RKO (cell line): ENCODE measurements at regions not wholly inside any gene's neighbourhood (a gene's known extent, or its start where the extent isn't known, plus 50 kb on each side); places are given as distances from the start of the nearest gene placed in this dataset.
A peak's percentile ranks its signal among the peaks of the same experiment; 100 is the strongest.
"Not testable (repeated sequence)": the region's sequence is repeated elsewhere in the genome, so short reads cannot be mapped to it uniquely, and the experiment has no call there.

Experiments
- DNase-seq: peaks from one replicate; pipeline ENCODE4 v3.0.0-alpha.2; 2016; ENCODE audit warnings: low spot score

DNA sequence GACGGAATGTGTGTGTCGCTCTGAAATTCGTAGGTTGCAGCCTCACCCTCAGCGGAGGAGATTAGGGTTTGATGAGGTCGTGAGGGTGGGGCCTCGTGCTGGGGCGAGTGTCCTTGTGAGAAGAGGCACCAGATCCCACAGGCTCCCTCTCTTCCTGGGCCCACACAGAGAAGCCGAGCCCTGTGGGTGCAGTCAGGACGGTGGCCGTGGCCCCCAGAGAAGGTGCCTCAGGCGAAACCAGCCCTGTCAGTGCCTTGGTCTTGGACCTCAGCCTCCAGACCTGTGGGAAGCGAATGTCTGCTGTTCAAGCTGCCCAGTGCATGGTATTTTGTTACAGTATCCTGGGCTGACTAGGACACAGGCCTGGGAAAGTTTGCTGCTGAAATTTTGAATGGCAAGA, 108.0 kb upstream of the ALKAL2 start:
- DNase-seq, result no peak

DNA sequence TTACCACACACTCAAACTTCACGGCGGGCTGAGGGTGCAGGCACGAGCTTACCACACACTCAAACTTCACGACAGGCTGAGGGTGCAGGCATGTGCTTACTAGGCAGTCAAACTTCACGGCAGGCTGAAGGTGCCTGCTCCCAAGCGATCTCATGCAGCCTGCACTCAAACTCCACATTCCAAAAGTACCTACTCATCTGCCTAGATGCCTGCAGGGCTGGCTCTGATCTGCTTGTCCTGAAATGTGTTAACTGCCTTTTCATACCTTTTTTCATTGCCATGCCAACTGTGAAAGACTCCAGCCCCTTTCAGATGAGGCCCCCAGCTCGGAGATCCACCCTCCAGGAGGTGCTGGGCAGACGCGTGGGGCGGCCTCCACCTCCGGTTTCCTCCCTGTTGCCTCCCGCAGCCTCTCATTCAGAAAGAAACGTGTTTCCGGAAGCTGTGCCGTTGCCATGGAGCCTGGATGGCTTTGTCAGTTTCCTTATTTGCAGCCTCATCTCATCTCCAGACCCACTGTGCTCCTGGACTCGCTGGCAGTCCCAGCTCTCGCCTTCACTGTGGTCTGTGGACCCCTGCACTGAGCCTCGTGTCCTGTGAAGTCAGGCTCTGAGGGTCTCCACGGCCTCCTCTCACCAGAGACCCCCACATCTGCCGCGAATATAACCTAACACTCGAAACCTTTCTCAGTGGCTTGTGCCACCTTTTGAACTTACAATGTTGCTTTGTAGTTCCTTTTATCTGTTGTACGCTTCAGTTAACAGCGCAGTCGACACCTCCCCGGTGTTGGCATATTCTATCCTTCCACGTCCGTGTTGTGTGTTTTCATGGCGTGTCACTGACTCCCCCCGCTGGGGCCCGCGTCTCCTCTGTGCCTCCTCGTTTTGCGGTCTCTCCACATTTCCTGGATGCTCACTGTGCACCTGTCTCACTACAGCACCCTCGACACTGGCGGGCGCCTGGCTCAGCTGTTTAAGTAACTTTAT, 106.1 kb upstream of the ALKAL2 start:
- DNase-seq, result peak; percentile 45

DNA sequence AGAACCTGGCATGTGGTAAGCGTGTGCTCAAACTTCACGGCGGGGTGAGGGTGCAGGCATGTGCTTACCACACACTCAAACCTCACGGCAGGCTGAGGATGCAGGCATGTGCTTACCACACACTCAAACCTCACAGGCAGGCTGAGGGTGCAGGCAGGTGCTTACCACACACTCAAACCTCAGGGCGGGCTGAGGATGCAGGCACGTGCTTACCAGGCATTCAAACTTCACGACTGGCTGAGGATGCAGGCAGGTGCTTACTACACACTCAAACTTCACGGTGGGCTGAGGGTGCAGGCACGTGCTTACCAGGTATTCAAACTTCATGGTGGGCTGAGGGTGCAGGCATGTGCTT, 105.0 kb upstream of the ALKAL2 start:
- DNase-seq, result no peak

DNA sequence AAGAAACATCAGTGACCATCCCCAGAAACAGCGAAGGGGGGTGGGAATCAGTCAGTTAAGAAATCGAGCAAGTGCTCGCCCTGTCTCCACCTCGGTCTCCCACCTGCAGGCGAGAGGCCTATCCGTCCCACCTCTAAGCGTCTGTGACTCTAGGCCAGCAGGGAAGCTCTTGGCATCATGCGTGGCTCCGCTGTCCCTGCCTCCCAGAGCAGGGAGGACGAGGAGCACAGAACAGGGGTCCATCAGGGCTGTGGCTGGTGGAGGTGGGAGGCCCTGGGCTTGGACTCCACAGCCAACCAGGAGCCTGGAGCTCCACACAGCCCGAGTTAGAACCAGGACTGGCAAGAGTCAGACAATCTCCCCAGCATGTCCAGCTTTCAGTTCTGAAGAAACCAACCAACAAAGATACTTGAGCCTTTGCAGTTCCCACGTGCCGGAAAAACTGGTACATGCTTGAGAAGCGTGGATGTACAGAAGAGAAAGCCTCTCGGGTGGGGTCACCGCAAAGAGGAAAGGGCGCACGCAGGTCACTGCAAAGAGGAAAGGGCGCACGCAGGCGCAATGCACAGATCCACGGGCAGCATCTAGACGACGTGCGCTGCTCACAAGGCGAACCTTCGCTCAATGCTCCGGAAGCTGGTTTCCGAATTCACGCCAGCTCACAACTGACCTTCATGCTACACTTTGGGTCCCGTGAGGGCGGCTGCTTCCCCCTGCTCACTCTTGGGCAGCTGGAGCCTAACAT, 104.5 kb upstream of the ALKAL2 start:
- no peak for DNase-seq

DNA sequence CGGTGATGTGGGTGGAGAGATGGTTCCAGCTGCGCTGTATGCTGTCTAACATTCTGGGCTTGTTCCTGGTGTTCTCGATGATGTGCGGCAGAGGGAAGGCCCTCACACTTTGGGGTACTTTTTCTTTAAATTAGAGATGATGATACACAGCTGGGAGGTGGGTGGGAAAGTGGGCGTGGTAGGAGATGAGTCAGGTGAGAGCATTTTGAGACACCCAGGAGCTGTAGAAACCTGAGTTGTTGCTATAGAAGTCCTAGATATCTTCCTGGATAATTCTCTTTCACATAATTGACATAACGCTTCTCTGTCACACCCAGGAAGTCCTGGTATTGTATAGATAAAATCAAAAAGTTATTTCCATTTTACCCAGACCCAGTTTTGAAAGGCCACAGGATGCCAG, 103.8 kb upstream of the ALKAL2 start:
- no peak for DNase-seq

DNA sequence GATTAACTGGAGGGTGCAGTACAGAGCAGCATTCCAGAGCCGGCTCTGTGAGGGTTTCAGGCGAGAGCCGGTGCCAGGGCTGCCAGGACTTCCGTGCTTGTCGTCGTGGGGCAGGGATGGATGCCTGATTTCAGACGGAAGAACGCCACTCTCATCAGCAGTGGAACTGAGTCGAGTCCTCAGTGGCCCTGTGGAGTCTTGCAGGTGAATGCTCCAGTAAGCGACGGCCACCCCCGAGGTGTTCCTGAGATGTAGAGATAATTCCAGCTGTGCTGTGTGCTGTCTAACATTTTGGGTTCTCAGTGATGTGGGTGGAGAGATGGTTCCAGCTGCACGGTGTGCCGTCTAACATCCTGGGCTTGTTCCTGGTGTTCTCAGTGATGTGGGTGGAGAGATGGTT, 103.1 kb upstream of the ALKAL2 start:
- DNase-seq, result no peak

DNA sequence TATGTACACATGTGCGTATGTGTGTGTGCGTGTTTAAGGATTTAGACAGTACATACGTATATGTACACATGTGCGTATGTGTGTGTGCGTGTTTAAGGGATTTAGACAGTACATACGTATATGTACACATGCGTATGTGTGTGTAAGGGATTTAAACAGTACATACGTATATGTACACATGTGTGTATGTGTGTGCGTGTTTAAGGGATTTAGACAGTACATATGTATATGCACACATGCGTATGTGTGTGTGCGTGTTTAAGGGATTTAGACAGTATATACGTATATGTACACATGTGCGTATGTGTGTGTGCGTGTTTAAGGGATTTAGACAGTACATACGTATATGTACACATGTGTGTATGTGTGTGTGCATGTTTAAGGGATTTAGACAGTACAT, 102.1 kb upstream of the ALKAL2 start:
- not testable (repeated sequence) for DNase-seq

DNA sequence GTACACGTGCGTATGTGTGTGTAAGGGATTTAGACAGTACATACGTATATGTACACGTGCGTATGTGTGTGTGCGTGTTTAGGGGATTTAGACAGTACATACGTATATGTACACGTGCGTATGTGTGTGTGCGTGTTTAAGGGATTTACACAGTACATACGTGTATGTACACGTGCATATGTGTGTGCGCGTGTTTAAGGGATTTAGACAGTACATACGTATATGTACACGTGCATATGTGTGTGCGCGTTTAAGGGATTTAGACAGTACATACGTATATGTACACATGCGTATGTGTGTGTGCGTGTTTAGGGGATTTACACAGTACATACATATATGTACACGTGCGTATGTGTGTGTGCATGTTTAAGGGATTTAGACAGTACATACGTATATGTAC, 100.9 kb upstream of the ALKAL2 start:
- DNase-seq, result not testable (repeated sequence)

DNA sequence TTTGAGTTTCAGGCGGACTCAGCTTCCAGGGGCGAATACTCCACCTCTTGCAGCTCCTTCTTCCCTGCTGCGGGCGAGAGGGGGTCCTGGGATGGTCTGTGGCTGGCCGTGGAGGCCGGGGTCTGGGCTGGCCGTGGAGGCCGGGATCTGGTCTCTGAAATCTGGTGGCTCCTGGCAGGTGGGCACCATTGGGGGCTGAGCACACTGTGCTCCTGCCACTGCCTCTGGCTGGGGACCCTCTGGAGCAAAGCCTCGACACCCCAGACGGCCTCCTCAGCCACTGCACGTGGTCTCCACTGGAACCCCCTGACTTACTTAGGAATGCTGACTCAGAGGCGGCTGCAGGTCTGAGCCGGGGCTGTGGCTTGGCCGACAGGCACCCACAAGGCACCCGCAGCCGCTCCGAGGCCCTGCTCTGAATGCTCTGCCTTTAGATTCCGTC, 100.1 kb upstream of the ALKAL2 start:
- DNase-seq, result no peak

DNA sequence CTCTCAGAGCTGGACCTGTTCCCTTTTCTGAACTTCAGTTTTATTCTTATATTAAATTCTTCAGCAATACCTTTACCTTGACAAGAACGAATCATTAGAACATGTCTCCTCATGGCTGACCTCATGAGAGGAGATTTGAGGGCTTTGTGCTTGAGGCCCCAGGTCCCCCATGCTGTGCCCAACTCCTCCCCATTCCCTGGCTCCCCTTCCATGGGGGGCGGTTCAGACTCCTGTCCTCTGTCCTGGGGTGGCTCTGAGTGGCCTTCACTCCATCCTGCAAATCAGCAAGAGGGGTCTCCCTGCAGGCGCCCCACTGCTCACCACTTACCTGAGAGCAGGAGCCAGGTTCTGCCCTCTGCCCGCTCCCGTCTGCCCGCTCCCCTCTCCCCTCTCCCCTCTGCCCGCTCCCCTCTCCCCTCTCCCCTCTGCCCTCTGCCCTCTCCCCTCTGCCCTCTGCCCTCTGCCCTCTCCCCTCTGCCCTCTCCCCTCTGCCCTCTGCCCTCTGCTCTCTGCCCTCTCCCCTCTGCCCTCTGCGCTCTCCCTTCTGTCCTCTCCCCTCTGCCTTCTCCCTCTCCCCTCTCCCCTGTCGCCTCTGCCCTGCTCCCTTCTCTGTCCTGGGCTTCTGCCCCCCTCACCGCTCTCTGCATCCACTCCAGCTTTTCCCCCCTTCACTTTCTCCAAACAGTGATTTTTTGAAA, 98.7 kb upstream of the ALKAL2 start:
- no peak for DNase-seq

DNA sequence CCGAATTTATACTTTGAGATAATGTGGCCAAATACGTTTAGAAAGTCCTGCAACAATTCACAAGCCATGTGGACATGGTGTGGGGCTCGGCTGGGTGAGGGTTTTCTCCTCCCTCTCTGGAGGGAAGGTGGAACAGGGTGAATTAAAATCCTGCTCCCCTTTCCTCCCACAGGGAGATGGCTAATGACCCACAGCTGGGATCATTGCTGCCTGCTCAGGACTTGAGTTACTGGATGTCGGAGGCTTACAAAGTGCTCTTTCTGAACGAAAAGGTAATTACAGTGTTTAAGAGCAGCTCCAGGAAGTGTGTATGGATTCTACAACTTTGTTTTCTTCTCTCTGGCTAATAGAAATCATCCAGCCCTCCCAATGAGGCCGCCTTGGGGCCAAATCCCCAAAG, 97.9 kb upstream of the ALKAL2 start:
- DNase-seq, result no peak

DNA sequence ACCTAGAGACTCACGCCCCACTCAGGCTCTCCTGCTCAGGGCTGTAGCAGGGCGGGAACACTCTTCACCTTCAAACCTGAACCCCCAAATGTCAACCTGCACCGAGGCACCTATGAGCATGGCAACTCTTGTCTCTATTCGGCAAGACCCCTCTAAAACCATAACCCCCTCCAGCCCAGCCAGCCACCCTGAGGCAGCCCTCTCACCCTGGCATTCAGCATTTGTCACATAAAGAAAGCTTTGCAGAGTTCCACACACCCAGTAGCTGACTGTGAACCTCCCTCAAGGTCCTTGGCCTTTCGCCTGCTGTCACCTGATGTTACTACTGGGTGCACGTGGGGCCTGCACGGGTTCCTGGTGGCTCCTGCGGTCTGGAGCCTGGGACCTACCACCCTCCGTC, 97.2 kb upstream of the ALKAL2 start:
- no peak for DNase-seq

DNA sequence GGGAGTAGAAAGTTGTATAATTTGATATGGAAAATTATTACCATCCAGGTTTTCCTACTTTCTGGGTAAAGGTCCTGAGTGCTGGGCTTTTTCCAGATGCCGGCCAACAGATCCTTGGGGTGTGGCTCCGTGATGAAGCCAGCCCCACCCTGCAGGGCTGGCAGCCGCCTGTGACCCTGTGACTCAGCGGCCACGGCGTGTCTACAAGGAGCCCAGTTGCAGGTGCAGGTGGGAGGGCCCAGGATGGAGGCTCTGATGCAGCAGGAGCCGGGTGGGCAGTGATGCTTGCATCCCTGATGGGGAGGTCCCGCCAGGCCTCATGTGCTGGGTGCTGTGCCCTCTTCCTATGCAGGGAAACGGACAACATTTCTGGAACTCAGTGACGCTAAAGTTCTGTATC, 96.0 kb upstream of the ALKAL2 start:
- DNase-seq, result no peak

DNA sequence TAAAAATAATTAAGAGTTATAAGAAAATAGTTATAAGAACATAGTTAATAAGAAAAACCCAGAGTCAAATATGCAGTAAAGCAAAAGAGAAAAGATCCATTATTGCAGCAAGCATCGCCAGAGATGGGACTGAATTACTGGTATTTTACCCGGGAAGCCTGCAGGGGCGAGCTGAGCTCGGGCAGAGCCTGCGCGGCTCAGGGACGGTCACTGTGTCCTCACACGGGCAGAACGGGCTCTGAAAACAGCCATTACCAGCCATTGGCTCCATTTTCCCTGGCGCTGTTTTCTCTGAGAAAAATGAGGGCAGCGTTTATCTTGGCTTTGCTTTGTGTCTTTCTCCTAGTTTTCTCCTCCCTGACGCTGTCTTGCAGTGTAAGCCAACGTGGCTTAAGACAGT, 95.3 kb upstream of the ALKAL2 start:
- DNase-seq, result no peak

DNA sequence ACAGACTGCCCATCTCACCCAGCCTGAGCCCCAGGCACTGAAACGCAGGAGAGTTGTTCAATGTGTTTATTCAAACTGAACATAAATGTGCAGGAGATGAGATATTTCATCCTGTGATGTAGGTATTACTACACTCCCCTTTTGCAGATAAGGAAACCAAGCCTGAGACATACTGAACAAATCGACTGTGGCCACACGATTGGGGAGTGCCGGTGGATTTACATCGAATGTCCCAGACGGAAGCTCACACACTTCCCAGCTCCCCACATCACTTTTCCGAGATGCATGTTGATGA, 94.8 kb upstream of the ALKAL2 start:
- DNase-seq, result no peak

DNA sequence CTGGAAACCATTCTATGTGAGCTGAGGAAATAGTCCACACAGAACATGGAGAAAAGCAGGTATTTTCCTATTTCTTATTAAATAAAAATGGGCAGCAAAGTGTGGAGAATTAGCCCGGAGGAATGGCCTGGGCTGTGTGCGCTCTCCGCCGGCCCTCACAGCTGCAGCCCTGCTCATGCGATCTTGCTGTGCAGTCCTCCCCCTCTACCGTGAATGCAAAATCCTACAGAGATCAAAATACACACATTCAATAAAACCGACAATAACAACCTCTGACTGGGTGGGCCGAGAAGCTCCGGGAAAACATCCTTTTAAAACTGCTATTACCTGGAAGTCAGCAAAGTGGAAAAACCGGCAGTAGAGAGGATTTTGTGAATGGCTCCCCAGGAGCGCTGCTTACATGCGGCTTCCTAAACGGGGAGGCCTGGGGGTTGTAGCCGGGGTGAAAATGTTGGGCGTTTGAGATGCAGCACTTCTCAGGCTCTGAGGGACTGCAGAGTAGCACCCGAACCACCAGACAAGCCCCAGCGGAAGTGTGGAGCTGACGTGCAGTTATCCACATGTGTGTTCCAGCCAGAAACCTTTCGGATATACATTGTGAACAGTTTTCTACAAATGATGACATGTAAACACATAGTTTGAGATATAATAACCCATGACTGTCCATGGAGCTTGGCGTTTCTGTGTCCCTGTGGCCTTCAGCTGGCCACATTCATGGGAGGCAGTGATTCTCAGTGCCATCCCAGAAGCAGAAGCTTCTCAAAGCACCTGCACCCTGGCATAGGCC, 94.2 kb upstream of the ALKAL2 start:
- DNase-seq, result no peak

DNA sequence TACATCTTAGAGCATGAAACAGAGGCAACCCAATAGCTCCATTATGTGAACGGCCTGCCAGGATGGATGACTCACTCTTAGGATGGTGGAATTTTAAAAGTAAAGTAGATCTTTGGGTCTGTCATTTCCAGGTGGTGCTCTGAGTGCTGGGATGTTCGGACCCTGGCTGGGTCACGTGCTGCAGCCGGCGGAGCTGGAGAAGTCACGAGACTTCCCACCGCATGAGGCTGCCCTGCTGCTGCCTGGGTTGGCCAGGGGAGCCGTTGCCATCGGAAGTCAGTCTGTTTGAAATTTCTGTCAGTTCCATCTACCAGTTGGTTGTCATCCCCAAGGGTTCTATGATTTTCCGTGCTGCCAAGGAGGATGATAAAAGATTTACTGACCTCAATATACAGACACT, 93.3 kb upstream of the ALKAL2 start:
- DNase-seq, result no peak

DNA sequence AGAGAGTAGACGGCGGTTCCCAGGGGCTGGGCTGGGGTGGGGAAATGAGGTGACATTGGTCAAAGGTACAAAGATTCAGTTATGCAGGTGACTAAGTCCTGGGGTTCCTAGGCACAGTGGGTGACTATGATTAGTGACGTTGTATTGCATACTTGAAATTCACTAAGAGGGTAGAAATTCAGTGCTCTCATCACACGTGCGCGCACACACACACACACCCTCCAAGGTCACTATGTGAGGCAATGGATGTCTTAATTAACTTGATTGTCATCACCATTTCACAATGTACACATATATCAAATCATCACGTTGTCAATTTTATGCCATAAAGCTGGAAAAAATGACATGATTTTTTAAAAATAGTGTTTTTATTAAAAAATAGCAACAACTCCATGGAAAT, 92.9 kb upstream of the ALKAL2 start:
- no peak for DNase-seq

DNA sequence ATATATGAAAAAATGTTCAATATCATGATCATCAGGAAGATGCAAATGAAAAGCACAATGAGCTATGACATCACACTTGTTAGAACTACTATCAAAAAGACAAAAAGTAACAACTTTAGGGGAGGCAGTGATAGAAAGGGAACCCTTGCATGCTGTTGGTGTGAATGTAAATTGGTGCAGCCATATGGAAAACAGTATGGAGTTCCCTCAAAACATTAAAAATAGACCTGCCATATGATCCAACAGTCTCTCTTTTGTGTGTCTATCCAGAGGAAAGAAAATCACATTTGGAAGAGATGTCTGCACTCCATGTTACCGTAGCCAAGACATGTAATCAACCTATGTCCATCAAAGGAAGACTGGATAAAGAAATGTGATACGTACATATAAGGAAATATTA, 92.3 kb upstream of the ALKAL2 start:
- DNase-seq, result no peak

DNA sequence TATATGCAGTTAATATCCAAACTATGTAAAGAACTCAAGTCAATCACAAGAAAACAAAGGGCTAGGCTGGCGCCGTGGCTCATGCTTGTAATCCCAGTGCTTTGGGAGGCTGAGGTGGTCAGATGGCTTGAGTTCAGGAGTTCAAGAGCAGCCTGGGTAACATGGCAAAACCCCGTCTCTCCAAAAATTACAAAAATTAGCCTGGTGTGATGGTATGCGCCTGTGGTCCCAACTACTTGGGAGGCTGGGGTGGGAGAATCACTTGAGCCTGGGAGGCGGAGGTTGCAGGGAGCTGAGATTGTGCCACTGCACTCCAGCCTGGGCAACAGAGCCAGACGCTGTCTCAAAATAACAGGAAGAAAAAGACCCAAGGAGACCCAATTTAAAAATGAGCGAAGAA, 91.9 kb upstream of the ALKAL2 start:
- no peak for DNase-seq

DNA sequence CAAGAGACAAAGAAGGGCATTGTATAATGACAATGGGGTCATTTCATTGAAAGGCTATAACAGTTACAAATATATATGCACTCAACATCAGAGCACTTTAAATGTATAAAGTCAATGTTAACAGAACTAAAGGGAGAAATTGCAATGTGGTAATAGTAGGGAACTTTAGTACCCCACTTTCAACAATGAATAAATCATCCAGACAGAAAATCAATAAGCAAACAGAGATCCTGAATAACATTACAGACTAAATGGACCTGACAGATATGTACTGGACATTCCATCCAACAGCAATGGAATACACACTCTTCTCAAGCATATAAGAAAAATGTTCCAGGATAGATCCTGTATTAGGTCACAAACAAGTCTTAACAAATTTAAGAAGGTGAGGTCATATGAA, 90.5 kb upstream of the ALKAL2 start:
- DNase-seq, result no peak

DNA sequence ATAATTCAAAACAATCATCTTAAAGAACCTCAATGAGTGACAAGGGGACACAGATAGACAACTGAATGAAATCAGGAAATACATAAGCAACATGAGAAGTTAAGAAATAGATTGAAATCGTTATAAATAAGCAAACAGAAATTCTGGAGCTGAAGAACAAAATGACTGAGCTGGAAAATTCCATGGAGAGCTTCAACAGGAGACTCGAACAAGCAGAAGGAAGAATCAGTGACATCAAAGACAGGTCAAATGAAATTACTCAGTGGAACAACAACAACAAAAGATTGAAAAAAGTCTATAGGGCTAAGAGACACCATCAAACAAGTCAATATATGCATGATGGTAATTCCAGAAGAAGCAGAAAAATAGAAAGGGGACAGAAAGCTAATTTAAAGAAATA, 89.5 kb upstream of the ALKAL2 start:
- DNase-seq, result no peak
